GM21367 (cell line): ENCODE measurements at regions not wholly inside any gene's neighbourhood (a gene's known extent, or its start where the extent isn't known, plus 50 kb on each side); places are given as distances from the start of the nearest gene placed in this dataset.
A peak's percentile ranks its signal among the peaks of the same experiment; 100 is the strongest.
"Not testable (repeated sequence)": the region's sequence is repeated elsewhere in the genome, so short reads cannot be mapped to it uniquely, and the experiment has no call there.

ENCODE experiments used
- ATAC-seq: cut with Tn5 transposase; IDR thresholded peaks from one replicate; pipeline ENCODE4 v1.9.1; 2021; ENCODE audit not compliant: unreplicated experiment

GRCh38 chr5:158606233-158606632, 493.5 kb downstream of the EBF1 start:
- ATAC-seq = no peak

GRCh38 chr5:158602981-158603380, 496.7 kb downstream of the EBF1 start:
- ATAC-seq = no peak

GRCh38 chr5:158601118-158601517, 498.6 kb downstream of the EBF1 start:
- ATAC-seq = no peak

- no peak for ATAC-seq
Measured at GRCh38 chr5:158600679-158601078, 499.0 kb downstream of the EBF1 start.

GRCh38 chr5:158599157-158599556, 500.6 kb downstream of the EBF1 start:
- no peak for ATAC-seq

GRCh38 chr5:158594595-158595242, 505.0 kb downstream of the EBF1 start:
- no peak for ATAC-seq

GRCh38 chr5:158593925-158594324, 505.8 kb downstream of the EBF1 start:
- ATAC-seq = no peak

- no peak for ATAC-seq
Measured at GRCh38 chr5:158591301-158591863, 508.3 kb downstream of the EBF1 start.

- no peak for ATAC-seq
Measured at GRCh38 chr5:158590746-158591300, 508.9 kb downstream of the EBF1 start.

GRCh38 chr5:158589939-158590338, 509.8 kb downstream of the EBF1 start:
- no peak for ATAC-seq

- no peak for ATAC-seq
Measured at GRCh38 chr5:158588617-158589016, 511.1 kb downstream of the EBF1 start.

GRCh38 chr5:158586054-158586453, 513.7 kb downstream of the EBF1 start:
- ATAC-seq = no peak

GRCh38 chr5:158582669-158583068, 517.0 kb downstream of the EBF1 start:
- not testable (repeated sequence) for ATAC-seq

GRCh38 chr5:158573829-158574228, 525.9 kb downstream of the EBF1 start:
- ATAC-seq = no peak

- ATAC-seq = no peak
Measured at GRCh38 chr5:158570502-158570901, 529.2 kb downstream of the EBF1 start.

- no peak for ATAC-seq
Measured at GRCh38 chr5:158569534-158569933, 530.2 kb downstream of the EBF1 start.

GRCh38 chr5:158565017-158565789, 534.5 kb downstream of the EBF1 start:
- no peak for ATAC-seq

- ATAC-seq = no peak
Measured at GRCh38 chr5:158563760-158564390, 535.8 kb downstream of the EBF1 start.

- no peak for ATAC-seq
Measured at GRCh38 chr5:158561562-158562190, 538.0 kb downstream of the EBF1 start.

GRCh38 chr5:158560170-158560569, 539.5 kb downstream of the EBF1 start:
- ATAC-seq = peak; percentile 96

- peak; percentile 39 for ATAC-seq
Measured at GRCh38 chr5:158559643-158560042, 540.1 kb downstream of the EBF1 start.
